ENCODE measurements at regions not wholly inside any gene's neighbourhood (a gene's known extent, or its start where the extent isn't known, plus 50 kb on each side); places are given as distances from the start of the nearest gene placed in this dataset.
"Not testable (repeated sequence)": the region's sequence is repeated elsewhere in the genome, so short reads cannot be mapped to it uniquely, and the experiment has no call there.

DNA sequence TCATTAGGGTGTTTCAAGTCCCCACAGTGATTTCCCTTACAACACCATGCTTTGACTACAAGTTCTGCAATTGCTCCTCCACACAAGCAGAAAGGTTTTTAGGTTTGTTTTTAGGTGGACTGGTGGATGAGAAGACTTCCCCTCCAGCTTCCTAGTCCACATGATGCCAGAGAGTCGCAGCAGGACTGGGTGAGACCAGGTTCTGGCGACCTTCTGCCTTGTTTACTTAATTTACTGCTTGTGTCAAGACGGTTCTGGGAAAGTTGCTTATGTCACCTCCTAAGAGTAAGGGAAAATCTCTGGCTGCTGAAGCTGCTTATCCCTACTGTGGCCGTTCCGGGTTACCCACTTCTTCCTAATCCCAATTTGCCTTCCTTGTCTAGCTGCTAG, 76.4 kb downstream of the GLUL start:
- H3K4me3 ChIP-seq (ENCODE audit: low read length), result no peak overlapping the region
- no peak for DNase-seq (ENCODE audit: low read depth)
- TF ChIP-seq, protein P1, sequence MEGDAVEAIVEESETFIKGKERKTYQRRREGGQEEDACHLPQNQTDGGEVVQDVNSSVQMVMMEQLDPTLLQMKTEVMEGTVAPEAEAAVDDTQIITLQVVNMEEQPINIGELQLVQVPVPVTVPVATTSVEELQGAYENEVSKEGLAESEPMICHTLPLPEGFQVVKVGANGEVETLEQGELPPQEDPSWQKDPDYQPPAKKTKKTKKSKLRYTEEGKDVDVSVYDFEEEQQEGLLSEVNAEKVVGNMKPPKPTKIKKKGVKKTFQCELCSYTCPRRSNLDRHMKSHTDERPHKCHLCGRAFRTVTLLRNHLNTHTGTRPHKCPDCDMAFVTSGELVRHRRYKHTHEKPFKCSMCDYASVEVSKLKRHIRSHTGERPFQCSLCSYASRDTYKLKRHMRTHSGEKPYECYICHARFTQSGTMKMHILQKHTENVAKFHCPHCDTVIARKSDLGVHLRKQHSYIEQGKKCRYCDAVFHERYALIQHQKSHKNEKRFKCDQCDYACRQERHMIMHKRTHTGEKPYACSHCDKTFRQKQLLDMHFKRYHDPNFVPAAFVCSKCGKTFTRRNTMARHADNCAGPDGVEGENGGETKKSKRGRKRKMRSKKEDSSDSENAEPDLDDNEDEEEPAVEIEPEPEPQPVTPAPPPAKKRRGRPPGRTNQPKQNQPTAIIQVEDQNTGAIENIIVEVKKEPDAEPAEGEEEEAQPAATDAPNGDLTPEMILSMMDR (conservative IDR thresholded peaks at IDR 0.05; ENCODE audit: low read depth, low read length), result no peak

DNA sequence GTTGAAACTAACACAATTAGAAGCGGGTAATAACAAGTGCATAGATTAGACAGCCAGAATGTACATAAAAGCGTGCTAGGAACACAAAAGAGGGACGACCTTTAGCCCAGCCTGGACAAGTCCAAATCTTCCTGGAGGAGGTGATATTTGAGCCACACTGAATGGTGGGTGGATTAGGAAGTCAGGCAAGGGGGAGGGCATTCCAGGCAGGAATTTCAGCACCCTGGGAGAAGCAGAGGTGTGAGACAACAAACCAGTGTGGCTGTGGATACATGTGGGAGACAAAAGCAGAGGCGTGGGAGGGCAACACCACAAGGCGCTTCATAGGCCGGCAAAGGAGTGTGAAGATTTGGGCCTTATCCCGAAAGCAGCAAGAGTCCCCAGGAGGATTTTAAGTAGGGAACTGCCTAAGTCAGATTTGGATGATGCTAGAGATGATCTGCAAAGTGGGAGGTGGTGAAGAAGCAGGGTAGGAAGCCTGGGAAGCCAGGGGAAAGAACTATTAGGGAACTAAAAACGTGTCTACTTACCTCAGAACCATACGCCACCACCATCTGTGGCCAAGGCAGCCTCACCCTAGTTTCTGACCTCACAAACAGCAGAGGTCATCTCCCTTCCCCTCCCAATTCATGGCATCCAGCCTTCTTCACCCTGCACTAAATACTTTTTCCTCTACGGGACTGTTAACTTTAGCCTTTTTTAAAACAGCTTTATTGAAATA, 81.8 kb downstream of the GLUL start:
- no peak overlapping the region for H3K4me3 ChIP-seq (ENCODE audit: low read length)
- TF ChIP-seq, protein P1 (conservative IDR thresholded peaks at IDR 0.05; ENCODE audit: low read depth, low read length), result no peak
- no peak for DNase-seq (ENCODE audit: low read depth)

DNA sequence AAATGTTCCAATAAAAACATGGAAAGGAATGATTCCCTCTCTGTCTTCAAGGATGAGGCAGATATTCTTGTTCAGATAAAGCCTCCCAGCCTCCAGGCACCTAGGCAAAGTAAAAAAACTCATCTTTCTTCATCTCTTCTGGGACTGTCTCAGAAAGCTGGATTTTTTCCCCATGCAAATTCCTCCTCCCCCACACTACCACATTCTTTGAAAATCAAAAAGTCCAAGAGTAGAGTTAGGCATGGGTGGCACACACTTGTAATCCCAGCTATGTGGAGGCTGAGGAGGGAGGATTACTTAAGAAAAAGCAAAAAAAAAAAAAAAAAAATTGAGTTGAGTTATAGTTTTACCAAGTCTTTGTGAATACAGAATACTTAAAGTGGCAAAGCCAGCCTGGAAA, 82.8 kb downstream of the GLUL start:
- no peak overlapping the region for H3K4me3 ChIP-seq (ENCODE audit: low read length)
- DNase-seq (ENCODE audit: low read depth), result no peak
- TF ChIP-seq, protein P1 (conservative IDR thresholded peaks at IDR 0.05; ENCODE audit: low read depth, low read length), result no peak

DNA sequence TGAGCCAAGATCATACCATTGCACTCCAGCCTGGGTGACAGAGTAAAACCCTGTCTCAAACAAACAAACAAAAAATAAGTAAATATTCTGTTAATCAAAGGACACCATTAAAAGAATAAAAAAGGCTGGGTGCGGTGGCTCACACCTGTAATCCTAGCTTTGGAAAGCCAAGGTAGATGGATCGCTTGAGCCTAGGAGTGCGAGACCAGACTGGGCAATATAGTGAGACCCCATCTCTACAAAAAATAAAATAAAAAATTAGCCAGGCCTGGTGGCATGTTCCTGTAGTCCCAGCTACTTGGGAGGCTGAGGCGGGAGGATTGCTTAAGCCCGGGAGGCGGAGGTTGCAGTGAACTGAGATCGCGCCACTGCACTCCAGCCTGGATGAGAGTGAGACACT, 84.1 kb downstream of the GLUL start:
- DNase-seq (ENCODE audit: low read depth); H3K4me3 ChIP-seq (ENCODE audit: low read length): not testable (repeated sequence)

DNA sequence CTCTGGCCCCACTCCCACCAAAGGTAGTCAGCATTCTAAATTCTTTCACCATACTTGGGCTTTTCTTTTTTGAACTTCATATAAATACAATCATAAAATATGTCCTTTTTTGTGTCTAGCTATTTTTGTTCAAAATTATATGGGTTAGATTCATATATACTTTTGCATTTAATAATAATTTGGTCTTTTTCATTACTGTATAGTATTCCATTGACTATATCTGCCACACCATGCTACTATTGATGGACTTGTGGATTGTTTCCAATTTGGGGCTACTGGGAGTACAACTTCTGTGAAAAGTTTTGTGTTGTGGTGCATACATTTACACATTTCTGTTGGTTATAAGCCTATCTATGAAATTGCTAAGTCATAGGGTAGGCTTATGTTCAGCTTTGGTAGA, 85.7 kb downstream of the GLUL start:
- TF ChIP-seq, protein P1 (conservative IDR thresholded peaks at IDR 0.05; ENCODE audit: low read depth, low read length), result no peak
- DNase-seq (ENCODE audit: low read depth), result no peak
- no peak overlapping the region for H3K4me3 ChIP-seq (ENCODE audit: low read length)

DNA sequence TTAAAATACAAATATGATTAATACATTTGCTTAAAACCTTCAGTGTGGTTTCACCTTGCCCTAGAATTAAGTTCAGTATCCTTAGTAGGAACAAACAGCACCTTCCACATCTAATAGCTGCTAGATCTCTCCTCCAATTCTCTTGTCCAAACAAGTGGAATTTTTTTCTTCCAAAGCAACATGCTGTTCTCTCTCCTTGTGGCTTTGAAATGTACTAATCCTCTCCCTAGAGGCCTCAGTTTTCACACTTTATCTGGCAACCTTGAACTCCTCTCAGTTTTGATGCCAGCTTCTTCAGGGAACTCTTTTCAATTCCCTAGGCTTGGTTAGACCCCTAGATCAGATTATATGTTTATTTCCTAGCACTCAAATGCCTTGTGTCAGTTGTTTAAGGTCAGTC, 87.0 kb downstream of the GLUL start:
- TF ChIP-seq, protein P1 (conservative IDR thresholded peaks at IDR 0.05; ENCODE audit: low read depth, low read length), result no peak
- no peak overlapping the region for H3K4me3 ChIP-seq (ENCODE audit: low read length)
- no peak for DNase-seq (ENCODE audit: low read depth)

DNA sequence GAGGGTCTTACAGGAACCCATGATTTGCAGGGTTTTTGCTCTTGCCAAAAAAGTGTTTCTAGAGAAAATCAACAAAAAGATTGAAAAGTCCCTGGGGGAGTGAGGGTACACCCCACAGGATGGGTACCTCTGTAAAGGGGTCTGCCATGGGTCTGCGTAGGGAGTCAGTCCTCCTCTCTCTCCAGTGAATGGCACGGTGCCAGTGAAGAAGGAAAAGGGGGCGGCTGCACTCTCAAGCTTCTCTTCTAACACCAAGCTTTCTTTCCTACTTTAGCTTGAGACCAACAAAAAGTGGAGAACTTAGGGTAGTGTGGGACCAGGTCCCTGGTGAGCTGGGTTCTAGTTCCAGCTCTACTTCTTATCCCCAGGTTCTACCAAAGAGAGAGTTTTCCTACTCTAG, 87.4 kb downstream of the GLUL start:
- TF ChIP-seq, protein P1 (conservative IDR thresholded peaks at IDR 0.05; ENCODE audit: low read depth, low read length), result no peak
- DNase-seq (ENCODE audit: low read depth), result no peak
- no peak overlapping the region for H3K4me3 ChIP-seq (ENCODE audit: low read length)
